K562 (cell line): ENCODE measurements at regions not wholly inside any gene's neighbourhood (a gene's known extent, or its start where the extent isn't known, plus 50 kb on each side); places are given as distances from the start of the nearest gene placed in this dataset.

Experiments
- ATAC-seq: fragments of 200-7000 bp; cut with Tn5 transposase; 3 replicates; pipeline ENCODE4 v1.9.1; 2020; ENCODE audit warnings: moderate library complexity
- BruUV-seq: library from RNA; stranded (reverse); fragments of 400-500 nt; replicated peaks from 2 replicates; lab custom pipeline; 2021; lab: Mats Ljungman, UMichigan
- CTCF ChIA-PET: fragments of 300-600 bp; formaldehyde crosslinking; extraction: SDS; loops from one replicate; lab custom pipeline; 2021; ENCODE audit warnings: low intra/inter-chr PET ratio; lab: Yijun Ruan, JAX
- POLR2A ChIA-PET: fragments of 300-600, 350-650 bp; sonication (Branson Sonifier 250); formaldehyde crosslinking; extraction: SDS; loops from one replicate; lab custom pipeline; 2021; ENCODE audit warnings: antibody characterized with exemption, inconsistent platforms; lab: Yijun Ruan, JAX
- DNase-seq, 4 experiments: peaks; one replicate each; pipeline versions ENCODE4 v3.0.0 to v3.0.0-alpha.2; 2011 to 2018; ENCODE audit warnings: low spot score in 3 of 4, mixed read lengths in 3 of 4; ENCODE audit errors: extremely low read depth in 1 of 4
- FAIRE-seq: peaks from 2 replicates; lab custom pipeline; 2011; peaks lifted over from hg19 to GRCh38; lab: Jason Lieb, UNC
- H2AFZ ChIP-seq: 2 replicates; pipeline ENCODE4 v1.6.0; 2011; ENCODE audit warnings: low read depth, low read length, control low read depth, inconsistent platforms
- H3K27ac ChIP-seq: fragments of 200-600 bp; 3 replicates; pipeline ENCODE4 v1.8.0; 2011; ENCODE audit warnings: low read depth, mild to moderate bottlenecking, control low read depth, inconsistent platforms, low read length, moderate library complexity, mixed read lengths; ENCODE audit errors: extremely low read depth
- H3K27me3 ChIP-seq, 2 experiments: fragments of 300-600 bp in 1 of 2; 2 replicates in 1 of 2; 3 replicates in 1 of 2; pipeline versions ENCODE4 v1.6.0 to v1.8.0; 2011; ENCODE audit warnings: inconsistent platforms in 2 of 2, low read length in 2 of 2, mild to moderate bottlenecking in 1 of 2, mixed read lengths in 1 of 2, moderate library complexity in 1 of 2; ENCODE audit not compliant: control insufficient read depth in 2 of 2, insufficient read depth in 2 of 2
- H3K36me3 ChIP-seq: fragments of 300-600 bp; 3 replicates; pipeline ENCODE4 v1.8.0; 2011; ENCODE audit warnings: mild to moderate bottlenecking, low read length, inconsistent platforms; ENCODE audit not compliant: control insufficient read depth, insufficient read depth
- H3K4me1 ChIP-seq, 2 experiments: fragments of 200-600 bp in 1 of 2; replicated peaks in 1 of 2; 2 replicates in 1 of 2; 3 replicates in 1 of 2; pipeline versions ENCODE4 v1.5.1 to v1.8.0; 2011; ENCODE audit warnings: inconsistent platforms in 2 of 2, low read length in 2 of 2, mild to moderate bottlenecking in 1 of 2, mixed read lengths in 1 of 2, moderate library complexity in 1 of 2; ENCODE audit not compliant: control insufficient read depth in 2 of 2, insufficient read depth in 2 of 2
- H3K4me2 ChIP-seq: 2 replicates; pipeline ENCODE4 v1.6.1; 2011; ENCODE audit warnings: low read length, control low read depth, inconsistent platforms, mixed read lengths; ENCODE audit not compliant: insufficient read depth
- H3K4me3 ChIP-seq: fragments of 200-600 bp; sonication (generic), shearing (Covaris generic); 2 replicates; pipeline ENCODE4 v1.5.1; 2016; ENCODE audit warnings: control low read depth, inconsistent platforms
- H3K79me2 ChIP-seq: fragments of 200-600 bp; 3 replicates; pipeline ENCODE4 v1.8.0; 2011; ENCODE audit warnings: low read length, inconsistent platforms; ENCODE audit not compliant: control insufficient read depth, insufficient read depth
- H3K9ac ChIP-seq, 2 experiments: 2 replicates each; pipeline versions ENCODE4 v1.6.0 to v1.6.1; 2011; ENCODE audit warnings: low read depth in 2 of 2, low read length in 2 of 2, control low read depth in 1 of 2, inconsistent platforms in 1 of 2, mild to moderate bottlenecking in 1 of 2, mixed read lengths in 1 of 2; ENCODE audit not compliant: insufficient read depth in 1 of 2
- H3K9me1 ChIP-seq: one replicate; pipeline ENCODE4 v1.6.0; 2011; ENCODE audit warnings: inconsistent platforms, mild to moderate bottlenecking, low read length, moderate library complexity; ENCODE audit not compliant: control insufficient read depth, insufficient read depth
- H3K9me3 ChIP-seq: replicated peaks from 2 replicates; pipeline ENCODE4 v1.5.1; 2011; ENCODE audit warnings: low read depth, low read length, inconsistent platforms; ENCODE audit not compliant: control insufficient read depth, insufficient read depth
- H4K20me1 ChIP-seq: replicated peaks from 2 replicates; pipeline ENCODE4 v1.6.1; 2011; ENCODE audit warnings: low read length, inconsistent platforms, mixed read lengths; ENCODE audit not compliant: control insufficient read depth, insufficient read depth
- CBX3 ChIP-seq, 2 experiments: IDR thresholded peaks; 1 replicate in 1 of 2; 2 replicates in 1 of 2; pipeline ENCODE4 v1.6.1; 2012; ENCODE audit warnings: inconsistent platforms in 2 of 2, low read length in 2 of 2, borderline replicate concordance in 1 of 2, control low read depth in 1 of 2
- COPS2 ChIP-seq: fragments of 450-650 bp; conservative IDR thresholded peaks from 2 replicates; pipeline ENCODE4 v1.6.1; 2016; ENCODE audit warnings: mild to moderate bottlenecking, moderate library complexity
- CTBP1 ChIP-seq: fragments of 450-650 bp; IDR thresholded peaks from 2 replicates; pipeline ENCODE4 v1.6.1; 2016; ENCODE audit warnings: borderline replicate concordance
- DEAF1 ChIP-seq: fragments of 450-650 bp; formaldehyde crosslinking; IDR thresholded peaks from 2 replicates; pipeline ENCODE4 v1.4.0; 2020; ENCODE audit warnings: mild to moderate bottlenecking, moderate library complexity
- EP400 ChIP-seq: fragments of 450-650 bp; IDR thresholded peaks from 2 replicates; pipeline ENCODE4 v1.6.1; 2017; ENCODE audit warnings: antibody characterized with exemption, mild to moderate bottlenecking, moderate library complexity
- NFRKB ChIP-seq: fragments of 450-650 bp; IDR thresholded peaks from 2 replicates; pipeline ENCODE4 v1.6.1; 2016; ENCODE audit warnings: low read depth
- PML ChIP-seq: IDR thresholded peaks from 2 replicates; pipeline ENCODE4 v1.6.1; 2012; ENCODE audit warnings: low read length, inconsistent platforms
- POLR3A ChIP-seq: IDR thresholded peaks from 2 replicates; pipeline ENCODE4 v1.6.1; 2011; ENCODE audit warnings: borderline replicate concordance, mild to moderate bottlenecking, moderate library complexity; ENCODE audit not compliant: insufficient read length, insufficient read depth; ENCODE audit errors: extremely low read depth
- TEAD1 ChIP-seq, 2 experiments: fragments of 450-650 bp in 1 of 2; sonication (generic) in 1 of 2; formaldehyde crosslinking; IDR thresholded peaks; 2 replicates each; pipeline versions ENCODE4 v1.4.0 to v1.8.0; 2020 to 2022; ENCODE audit warnings: mild to moderate bottlenecking in 2 of 2, missing genetic modification reagents in 1 of 2
- ZNF239 ChIP-seq: fragments of 250-450 bp; sonication (Bioruptor Pico); IDR thresholded peaks from 2 replicates; pipeline ENCODE4 v1.4.0; 2020; ENCODE audit warnings: mild to moderate bottlenecking
- ZNF592 ChIP-seq: fragments of 450-650 bp; IDR thresholded peaks from 2 replicates; pipeline ENCODE4 v1.6.1; 2017; ENCODE audit warnings: antibody characterized with exemption, mild to moderate bottlenecking
- ZNF696 ChIP-seq: fragments of 250-450 bp; sonication (Bioruptor Pico); conservative IDR thresholded peaks from 2 replicates; pipeline ENCODE4 v1.4.0; 2020; ENCODE audit warnings: mild to moderate bottlenecking, moderate library complexity
- in situ Hi-C: fragments of 300-500 bp; cut with MboI; formaldehyde crosslinking; loops from 4 replicates; pipeline ENCODE4 v1.15.0; 2018; ENCODE audit warnings: inconsistent platforms, mixed read lengths
- intact Hi-C: fragments of 100-400 bp; cut with micrococcal nuclease; formaldehyde crosslinking; loops from 2 replicates; pipeline ENCODE4 v1.14.2; 2022
- TF ChIP-seq, protein P1 (sequence below), 3 experiments: IDR thresholded peaks in 2 of 3; conservative IDR thresholded peaks in 1 of 3; 2 replicates each; pipeline ENCODE4 v1.5.1; 2011 to 2012; ENCODE audit warnings: low read length in 3 of 3, mild to moderate bottlenecking in 3 of 3, control low read depth in 2 of 3, improper control_type of control experiment in 1 of 3, inconsistent platforms in 1 of 3, low read depth in 1 of 3, mixed read lengths in 1 of 3, moderate library complexity in 1 of 3; ENCODE audit not compliant: insufficient read depth in 2 of 3

- TF ChIP-seq, protein P1, sequence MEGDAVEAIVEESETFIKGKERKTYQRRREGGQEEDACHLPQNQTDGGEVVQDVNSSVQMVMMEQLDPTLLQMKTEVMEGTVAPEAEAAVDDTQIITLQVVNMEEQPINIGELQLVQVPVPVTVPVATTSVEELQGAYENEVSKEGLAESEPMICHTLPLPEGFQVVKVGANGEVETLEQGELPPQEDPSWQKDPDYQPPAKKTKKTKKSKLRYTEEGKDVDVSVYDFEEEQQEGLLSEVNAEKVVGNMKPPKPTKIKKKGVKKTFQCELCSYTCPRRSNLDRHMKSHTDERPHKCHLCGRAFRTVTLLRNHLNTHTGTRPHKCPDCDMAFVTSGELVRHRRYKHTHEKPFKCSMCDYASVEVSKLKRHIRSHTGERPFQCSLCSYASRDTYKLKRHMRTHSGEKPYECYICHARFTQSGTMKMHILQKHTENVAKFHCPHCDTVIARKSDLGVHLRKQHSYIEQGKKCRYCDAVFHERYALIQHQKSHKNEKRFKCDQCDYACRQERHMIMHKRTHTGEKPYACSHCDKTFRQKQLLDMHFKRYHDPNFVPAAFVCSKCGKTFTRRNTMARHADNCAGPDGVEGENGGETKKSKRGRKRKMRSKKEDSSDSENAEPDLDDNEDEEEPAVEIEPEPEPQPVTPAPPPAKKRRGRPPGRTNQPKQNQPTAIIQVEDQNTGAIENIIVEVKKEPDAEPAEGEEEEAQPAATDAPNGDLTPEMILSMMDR (IDR thresholded peaks at IDR 0.05 in 2 of 3, conservative IDR thresholded peaks at IDR 0.05 in 1 of 3; ENCODE audit: insufficient read depth in 2 of 3, low read depth in 1 of 3, low read length in 3 of 3) = peak; percentile 57 to 88 (median 63)
- TF ChIP-seq DEAF1 (CRISPR knock-in tag) = peak; percentile 88
- TF ChIP-seq EP400 = 0 out of 2 replicates have a peak, but pooled peaks have one; percentile 27
Observed at GRCh38 chr11:109853156-109853776, 239.9 kb upstream of the ZC3H12C start (continued).

DNA sequence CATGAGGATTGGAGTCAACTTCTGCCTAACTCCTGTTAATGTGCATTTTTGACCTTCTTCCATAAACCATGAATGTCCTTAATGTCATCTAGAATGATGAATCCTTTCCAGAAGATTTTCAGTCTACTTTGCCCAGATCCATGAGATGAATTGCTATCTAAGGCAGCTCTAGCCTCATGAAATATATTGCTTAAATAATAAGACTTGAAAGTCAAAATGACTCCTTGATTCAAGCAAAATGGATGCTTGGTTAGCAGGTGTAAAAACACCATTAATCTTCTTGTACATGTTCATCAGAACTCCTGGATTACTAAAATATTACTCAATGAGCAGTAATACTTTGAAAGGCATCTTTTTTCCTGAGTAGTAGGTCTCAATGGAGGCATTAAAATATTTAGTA lies 238.5 kb upstream of the ZC3H12C start:
- no TSS peak for BruUV-seq
- H3K79me2 ChIP-seq = no peaks in the 10 kb centered on the region
- no peaks in the 10 kb centered on the region for H4K20me1 ChIP-seq
- ChIA-PET CTCF (interaction anchor here (0.7 to 3.7 kb wide), 2 partner anchors 84 to 518 kb away, joined by 3 to 26 read pairs; no protein-coding TSS in a partner anchor), POLR2A (no interaction called here)
- no peak for FAIRE-seq
- H3K9me1 ChIP-seq = no peaks in the 10 kb centered on the region
- no peak overlapping the region for H3K4me2 ChIP-seq
- intact Hi-C loops (loop anchor here (5.0 to 10.0 kb wide), 4 partner anchors 240 to 1157 kb away; partner anchors contain the start of gene ZC3H12C), in situ Hi-C loops (loop anchor here (5.0 kb wide), 1 partner anchor 83 kb away; no protein-coding TSS in a partner anchor)
- DNase-seq = no peak
- H2AFZ ChIP-seq = no peak overlapping the region
- peaks cover 0 to 3% of the 10 kb centered on the region in 2 experiments; a peak in 1 of 5 replicates for H3K4me1 ChIP-seq
- no peaks in the 10 kb centered on the region; the same call in 1 of the 2 replicates for H3K9me3 ChIP-seq
- no peak for ATAC-seq
- no peak overlapping the region for H3K27ac ChIP-seq
- H3K4me3 ChIP-seq = no peak overlapping the region
- H3K36me3 ChIP-seq = no peaks in the 10 kb centered on the region
- no peak overlapping the region for H3K9ac ChIP-seq
- no peaks in the 10 kb centered on the region for H3K27me3 ChIP-seq
- no peak for TF ChIP-seq POLR3A
- TF ChIP-seq COPS2 = no peak
- TF ChIP-seq CTBP1 = no peak
- no peak for TF ChIP-seq ZNF592
- no peak for TF ChIP-seq CBX3 (IDR thresholded peaks at IDR 0.05; ENCODE audit: borderline replicate concordance in 1 of 2, low read length in 2 of 2)
- TF ChIP-seq NFRKB = no peak
- no peak for TF ChIP-seq PML
- no peak for TF ChIP-seq ZNF696 (CRISPR knock-in tag)
- no peak for TF ChIP-seq ZNF239 (CRISPR knock-in tag)
- TF ChIP-seq TEAD1 (CRISPR knock-in tag; IDR thresholded peaks at IDR 0.05) = no peak
